ENCODE measurements at regions not wholly inside any gene's neighbourhood (a gene's known extent, or its start where the extent isn't known, plus 50 kb on each side); places are given as distances from the start of the nearest gene placed in this dataset.

DNA sequence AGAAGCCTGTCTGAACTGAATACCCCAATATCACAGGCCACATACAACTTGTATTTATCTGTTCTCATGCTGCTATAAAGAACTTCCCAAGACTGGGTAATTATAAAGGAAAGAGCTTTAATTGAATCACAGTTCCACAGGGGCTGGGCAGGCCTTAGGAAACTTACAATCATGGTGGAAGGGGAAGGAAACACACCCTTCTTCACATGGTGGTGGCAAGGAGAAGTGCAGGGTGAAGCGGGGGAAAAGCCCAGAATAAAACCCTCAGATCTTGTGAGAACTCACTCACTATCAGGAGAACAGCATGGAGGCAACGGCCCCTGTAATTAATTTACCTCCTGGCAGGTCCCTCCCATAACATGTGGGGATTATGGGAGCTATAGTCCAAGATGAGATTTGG lies 50.3 kb upstream of the FNDC1 start:
- no CpG with 5 or more reads among the region's 2 CpGs for WGBS (ENCODE audit: extremely low coverage, insufficient coverage, insufficient read length)

DNA sequence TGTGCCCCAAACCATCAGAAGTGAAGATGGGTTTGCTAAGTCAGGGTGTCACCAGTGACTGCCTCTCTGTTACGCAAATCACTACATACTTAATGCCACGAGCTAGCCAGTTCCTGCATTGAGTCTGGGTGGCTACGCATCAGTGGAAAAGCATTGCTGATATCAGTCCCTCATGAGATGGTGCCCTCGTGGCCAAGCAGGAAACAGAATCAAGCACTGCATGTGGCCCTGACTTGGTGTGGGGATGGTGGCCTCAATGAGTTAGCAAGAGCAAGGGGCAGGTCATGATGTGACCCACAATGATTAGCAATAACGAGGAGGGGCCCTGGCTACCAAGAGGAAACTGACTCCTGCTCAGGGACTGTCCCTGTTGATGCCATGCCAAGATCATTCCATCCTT lies 51.6 kb upstream of the FNDC1 start:
- no CpG with 5 or more reads among the region's 5 CpGs for WGBS (ENCODE audit: extremely low coverage, insufficient coverage, insufficient read length)
- no peak overlapping the region for H3K23ac ChIP-seq (ENCODE audit: low read length)
- no peak overlapping the region for H4K8ac ChIP-seq (ENCODE audit: low read depth, low read length)
- H3K27ac ChIP-seq (ENCODE audit: low read depth, low read length): no peak overlapping the region
- H3K27me3 ChIP-seq (ENCODE audit: insufficient read depth, low read length): no peaks in the 10 kb centered on the region
- no peak overlapping the region for H2BK120ac ChIP-seq (ENCODE audit: insufficient read depth, low read length, poor library complexity)
- H3K4ac ChIP-seq (ENCODE audit: low read depth, low read length): no peak overlapping the region
- H3K9me3 ChIP-seq (ENCODE audit: insufficient read depth, low read depth, low read length): no peaks in the 10 kb centered on the region
- H2AK5ac ChIP-seq (ENCODE audit: low read length): no peak overlapping the region
- H3K4me3 ChIP-seq (ENCODE audit: low read depth, low read length): no peak overlapping the region
- no peaks in the 10 kb centered on the region for H3K79me2 ChIP-seq (ENCODE audit: control insufficient read depth, insufficient read depth, low read length, poor library complexity)
- peak; percentile 20 to 44 for DNase-seq
- no peak overlapping the region for H3K18ac ChIP-seq (ENCODE audit: low read length)
- no peak overlapping the region for H3K4me2 ChIP-seq (ENCODE audit: low read length)
- no peak overlapping the region for H4K12ac ChIP-seq (ENCODE audit: low read depth, low read length)
- H3K14ac ChIP-seq (ENCODE audit: low read length): no peak overlapping the region
- no peak overlapping the region for H2AFZ ChIP-seq (ENCODE audit: insufficient read depth, low read length, poor library complexity)
- no peaks in the 10 kb centered on the region for H3K36me3 ChIP-seq (ENCODE audit: control insufficient read depth in 1 of 2, insufficient read depth in 2 of 2, low read length in 2 of 2)
- no peak overlapping the region for H2BK5ac ChIP-seq (ENCODE audit: low read depth, low read length, poor library complexity)
- H4K91ac ChIP-seq (ENCODE audit: low read depth, low read length): no peak overlapping the region
- H3K79me1 ChIP-seq (ENCODE audit: low read length): no peaks in the 10 kb centered on the region
- no peak overlapping the region for H2BK12ac ChIP-seq (ENCODE audit: low read length)
- H3K4me1 ChIP-seq (ENCODE audit: control insufficient read depth in 1 of 2, insufficient read depth in 2 of 2, low read length in 2 of 2): no peaks in the 10 kb centered on the region
- H3K9ac ChIP-seq (ENCODE audit: low read length): no peak overlapping the region

More for the DNA sequence above, 50.3 kb upstream of the FNDC1 start:
- no peak overlapping the region for H2BK5ac ChIP-seq (ENCODE audit: low read depth, low read length, poor library complexity)
- DNase-seq: no peak
- H3K9ac ChIP-seq (ENCODE audit: low read length): no peak overlapping the region
- no peaks in the 10 kb centered on the region for H3K9me3 ChIP-seq (ENCODE audit: insufficient read depth, low read depth, low read length)
- no peak overlapping the region for H3K23ac ChIP-seq (ENCODE audit: low read length)
- H3K27me3 ChIP-seq (ENCODE audit: insufficient read depth, low read length): no peaks in the 10 kb centered on the region
- no peak overlapping the region for H2AK5ac ChIP-seq (ENCODE audit: low read length)
- H3K4me3 ChIP-seq (ENCODE audit: low read depth, low read length): no peak overlapping the region
- no peaks in the 10 kb centered on the region for H3K79me2 ChIP-seq (ENCODE audit: control insufficient read depth, insufficient read depth, low read length, poor library complexity)
- H3K4me2 ChIP-seq (ENCODE audit: low read length): no peak overlapping the region
- no peak overlapping the region for H2BK12ac ChIP-seq (ENCODE audit: low read length)
- H4K91ac ChIP-seq (ENCODE audit: low read depth, low read length): no peak overlapping the region
- no peaks in the 10 kb centered on the region for H3K4me1 ChIP-seq (ENCODE audit: control insufficient read depth in 1 of 2, insufficient read depth in 2 of 2, low read length in 2 of 2)
- no peak overlapping the region for H3K18ac ChIP-seq (ENCODE audit: low read length)
- no peak overlapping the region for H3K14ac ChIP-seq (ENCODE audit: low read length)
- no peak overlapping the region for H4K8ac ChIP-seq (ENCODE audit: low read depth, low read length)
- H3K27ac ChIP-seq (ENCODE audit: low read depth, low read length): no peak overlapping the region
- H2AFZ ChIP-seq (ENCODE audit: insufficient read depth, low read length, poor library complexity): no peak overlapping the region
- no peaks in the 10 kb centered on the region for H3K79me1 ChIP-seq (ENCODE audit: low read length)
- H3K4ac ChIP-seq (ENCODE audit: low read depth, low read length): no peak overlapping the region
- H4K12ac ChIP-seq (ENCODE audit: low read depth, low read length): no peak overlapping the region
- H2BK120ac ChIP-seq (ENCODE audit: insufficient read depth, low read length, poor library complexity): no peak overlapping the region
- H3K36me3 ChIP-seq (ENCODE audit: control insufficient read depth in 1 of 2, insufficient read depth in 2 of 2, low read length in 2 of 2): no peaks in the 10 kb centered on the region

GRCh38 chr6:159117046-159117445 lies 52.2 kb upstream of the FNDC1 start:
- no peaks in the 10 kb centered on the region for H3K79me1 ChIP-seq (ENCODE audit: low read length)
- H4K8ac ChIP-seq (ENCODE audit: low read depth, low read length): no peak overlapping the region
- H3K4me3 ChIP-seq (ENCODE audit: low read depth, low read length): no peak overlapping the region
- H4K12ac ChIP-seq (ENCODE audit: low read depth, low read length): no peak overlapping the region
- H3K27ac ChIP-seq (ENCODE audit: low read depth, low read length): no peak overlapping the region
- no peak overlapping the region for H3K14ac ChIP-seq (ENCODE audit: low read length)
- H3K9me3 ChIP-seq (ENCODE audit: insufficient read depth, low read depth, low read length): no peaks in the 10 kb centered on the region
- H2BK12ac ChIP-seq (ENCODE audit: low read length): no peak overlapping the region
- no peaks in the 10 kb centered on the region for H3K27me3 ChIP-seq (ENCODE audit: insufficient read depth, low read length)
- no peak overlapping the region for H3K4ac ChIP-seq (ENCODE audit: low read depth, low read length)
- no peak overlapping the region for H2BK120ac ChIP-seq (ENCODE audit: insufficient read depth, low read length, poor library complexity)
- no peak overlapping the region for H3K9ac ChIP-seq (ENCODE audit: low read length)
- H3K23ac ChIP-seq (ENCODE audit: low read length): no peak overlapping the region
- H3K36me3 ChIP-seq (ENCODE audit: control insufficient read depth in 1 of 2, insufficient read depth in 2 of 2, low read length in 2 of 2): no peaks in the 10 kb centered on the region
- no CpG with 5 or more reads among the region's 3 CpGs for WGBS (ENCODE audit: extremely low coverage, insufficient coverage, insufficient read length)
- peak; percentile 91 to 97 for DNase-seq
- no peak overlapping the region for H2AFZ ChIP-seq (ENCODE audit: insufficient read depth, low read length, poor library complexity)
- H2AK5ac ChIP-seq (ENCODE audit: low read length): no peak overlapping the region
- no peaks in the 10 kb centered on the region for H3K4me1 ChIP-seq (ENCODE audit: control insufficient read depth in 1 of 2, insufficient read depth in 2 of 2, low read length in 2 of 2)
- H4K91ac ChIP-seq (ENCODE audit: low read depth, low read length): no peak overlapping the region
- H2BK5ac ChIP-seq (ENCODE audit: low read depth, low read length, poor library complexity): no peak overlapping the region
- no peaks in the 10 kb centered on the region for H3K79me2 ChIP-seq (ENCODE audit: control insufficient read depth, insufficient read depth, low read length, poor library complexity)
- no peak overlapping the region for H3K18ac ChIP-seq (ENCODE audit: low read length)
- H3K4me2 ChIP-seq (ENCODE audit: low read length): no peak overlapping the region

GRCh38 chr6:159116343-159116742 lies 52.9 kb upstream of the FNDC1 start:
- no peaks in the 10 kb centered on the region for H3K4me1 ChIP-seq (ENCODE audit: control insufficient read depth in 1 of 2, insufficient read depth in 2 of 2, low read length in 2 of 2)
- H3K9ac ChIP-seq (ENCODE audit: low read length): no peak overlapping the region
- no peak overlapping the region for H3K4me2 ChIP-seq (ENCODE audit: low read length)
- DNase-seq: no peak
- H3K79me2 ChIP-seq (ENCODE audit: control insufficient read depth, insufficient read depth, low read length, poor library complexity): no peaks in the 10 kb centered on the region
- H3K4me3 ChIP-seq (ENCODE audit: low read depth, low read length): no peak overlapping the region
- no peak overlapping the region for H4K12ac ChIP-seq (ENCODE audit: low read depth, low read length)
- H2BK120ac ChIP-seq (ENCODE audit: insufficient read depth, low read length, poor library complexity): no peak overlapping the region
- no peak overlapping the region for H3K14ac ChIP-seq (ENCODE audit: low read length)
- no peak overlapping the region for H3K4ac ChIP-seq (ENCODE audit: low read depth, low read length)
- no peaks in the 10 kb centered on the region for H3K36me3 ChIP-seq (ENCODE audit: control insufficient read depth in 1 of 2, insufficient read depth in 2 of 2, low read length in 2 of 2)
- no peaks in the 10 kb centered on the region for H3K27me3 ChIP-seq (ENCODE audit: insufficient read depth, low read length)
- H4K8ac ChIP-seq (ENCODE audit: low read depth, low read length): no peak overlapping the region
- no peak overlapping the region for H3K27ac ChIP-seq (ENCODE audit: low read depth, low read length)
- no CpG with 5 or more reads among the region's 5 CpGs for WGBS (ENCODE audit: extremely low coverage, insufficient coverage, insufficient read length)
- no peak overlapping the region for H3K23ac ChIP-seq (ENCODE audit: low read length)
- no peak overlapping the region for H2AK5ac ChIP-seq (ENCODE audit: low read length)
- H3K79me1 ChIP-seq (ENCODE audit: low read length): no peaks in the 10 kb centered on the region
- H2BK5ac ChIP-seq (ENCODE audit: low read depth, low read length, poor library complexity): no peak overlapping the region
- no peak overlapping the region for H3K18ac ChIP-seq (ENCODE audit: low read length)
- no peak overlapping the region for H2BK12ac ChIP-seq (ENCODE audit: low read length)
- H2AFZ ChIP-seq (ENCODE audit: insufficient read depth, low read length, poor library complexity): no peak overlapping the region
- no peaks in the 10 kb centered on the region for H3K9me3 ChIP-seq (ENCODE audit: insufficient read depth, low read depth, low read length)
- no peak overlapping the region for H4K91ac ChIP-seq (ENCODE audit: low read depth, low read length)
